ENCODE measurements at regions not wholly inside any gene's neighbourhood (a gene's known extent, or its start where the extent isn't known, plus 50 kb on each side); places are given as distances from the start of the nearest gene placed in this dataset.

DNA sequence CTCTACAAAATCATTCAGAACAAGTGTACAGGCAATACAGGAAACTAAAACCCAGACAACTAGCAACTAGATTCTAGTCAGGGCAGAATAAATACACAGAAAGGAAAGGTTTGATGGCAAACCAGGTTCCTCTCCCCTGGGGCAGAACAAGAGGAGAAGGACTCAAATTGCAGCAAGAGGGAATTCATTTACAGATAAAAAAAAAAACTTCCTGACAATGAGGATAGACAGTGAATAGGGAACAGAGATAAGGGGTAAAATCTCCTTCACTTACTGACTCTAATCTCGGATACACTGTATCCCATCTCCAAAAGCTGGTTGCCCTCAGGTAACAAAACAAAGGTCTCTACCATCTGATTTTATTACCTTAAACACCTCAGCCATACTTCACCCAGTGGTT lies 244.0 kb downstream of the SEC61B start:
- H3K9me3 Mint-ChIP-seq, result peaks cover 10% of the 10 kb centered on the region
- peaks cover 7% of the 10 kb centered on the region; the same call in 1 of the 2 replicates for H3K4me1 Mint-ChIP-seq
- TF ChIP-seq, protein P1, sequence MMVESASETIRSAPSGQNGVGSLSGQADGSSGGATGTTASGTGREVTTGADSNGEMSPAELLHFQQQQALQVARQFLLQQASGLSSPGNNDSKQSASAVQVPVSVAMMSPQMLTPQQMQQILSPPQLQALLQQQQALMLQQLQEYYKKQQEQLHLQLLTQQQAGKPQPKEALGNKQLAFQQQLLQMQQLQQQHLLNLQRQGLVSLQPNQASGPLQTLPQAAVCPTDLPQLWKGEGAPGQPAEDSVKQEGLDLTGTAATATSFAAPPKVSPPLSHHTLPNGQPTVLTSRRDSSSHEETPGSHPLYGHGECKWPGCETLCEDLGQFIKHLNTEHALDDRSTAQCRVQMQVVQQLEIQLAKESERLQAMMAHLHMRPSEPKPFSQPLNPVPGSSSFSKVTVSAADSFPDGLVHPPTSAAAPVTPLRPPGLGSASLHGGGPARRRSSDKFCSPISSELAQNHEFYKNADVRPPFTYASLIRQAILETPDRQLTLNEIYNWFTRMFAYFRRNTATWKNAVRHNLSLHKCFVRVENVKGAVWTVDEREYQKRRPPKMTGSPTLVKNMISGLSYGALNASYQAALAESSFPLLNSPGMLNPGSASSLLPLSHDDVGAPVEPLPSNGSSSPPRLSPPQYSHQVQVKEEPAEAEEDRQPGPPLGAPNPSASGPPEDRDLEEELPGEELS (CRISPR knock-in tag; IDR thresholded peaks at IDR 0.05), result no peak
- TF ChIP-seq JAZF1 (CRISPR knock-in tag; IDR thresholded peaks at IDR 0.05) (no peak), ZNF396 (CRISPR knock-in tag; IDR thresholded peaks at IDR 0.05; ENCODE audit: borderline replicate concordance) (no peak), NFE2L1 (CRISPR knock-in tag; IDR thresholded peaks at IDR 0.05) (no peak), FOXK1 (CRISPR knock-in tag; IDR thresholded peaks at IDR 0.05) (no peak), SOX15 (CRISPR knock-in tag; IDR thresholded peaks at IDR 0.05) (no peak), CREB1 (CRISPR knock-in tag; IDR thresholded peaks at IDR 0.05) (no peak), TEAD4 (CRISPR knock-in tag; IDR thresholded peaks at IDR 0.05) (no peak), SMAD3 (CRISPR knock-in tag; IDR thresholded peaks at IDR 0.05; ENCODE audit: borderline replicate concordance) (no peak), NR2C2 (CRISPR knock-in tag; IDR thresholded peaks at IDR 0.05) (no peak), ZNF416 (CRISPR knock-in tag; IDR thresholded peaks at IDR 0.05) (no peak)
- TF ChIP-seq, protein P2, sequence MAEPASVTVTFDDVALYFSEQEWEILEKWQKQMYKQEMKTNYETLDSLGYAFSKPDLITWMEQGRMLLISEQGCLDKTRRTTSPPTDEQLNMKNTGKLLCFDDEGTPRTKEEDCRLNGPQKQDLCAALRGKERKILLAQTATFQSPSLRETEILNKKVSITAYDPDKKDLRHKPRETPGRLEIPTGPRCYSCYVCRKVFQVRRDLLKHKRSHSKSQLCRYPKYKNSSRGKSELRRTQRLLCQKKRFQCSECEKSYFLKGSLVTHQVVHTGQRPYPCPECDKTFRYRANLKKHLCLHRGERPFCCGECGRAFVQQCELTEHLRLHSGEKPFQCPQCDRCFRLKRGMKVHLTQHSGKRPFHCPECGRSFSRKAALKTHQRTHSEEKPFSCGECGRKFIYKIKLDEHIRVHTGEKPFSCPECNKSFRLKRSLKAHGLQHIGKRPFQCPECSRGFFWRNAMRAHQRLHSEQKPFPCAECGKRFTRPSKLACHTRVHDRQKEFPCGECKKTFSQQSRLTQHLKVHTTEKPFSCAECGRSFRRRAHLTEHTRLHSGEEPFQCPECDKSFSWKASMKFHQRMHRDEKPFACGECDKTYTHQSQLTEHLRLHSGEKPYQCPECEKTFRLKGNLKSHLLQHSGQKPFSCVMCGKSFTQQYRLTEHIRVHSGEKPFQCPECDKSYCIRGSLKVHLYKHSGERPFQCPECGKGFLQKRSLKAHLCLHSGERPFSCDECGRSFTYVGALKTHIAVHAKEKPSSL (CRISPR knock-in tag; conservative IDR thresholded peaks at IDR 0.05), result no peak
- TF ChIP-seq, protein P3, sequence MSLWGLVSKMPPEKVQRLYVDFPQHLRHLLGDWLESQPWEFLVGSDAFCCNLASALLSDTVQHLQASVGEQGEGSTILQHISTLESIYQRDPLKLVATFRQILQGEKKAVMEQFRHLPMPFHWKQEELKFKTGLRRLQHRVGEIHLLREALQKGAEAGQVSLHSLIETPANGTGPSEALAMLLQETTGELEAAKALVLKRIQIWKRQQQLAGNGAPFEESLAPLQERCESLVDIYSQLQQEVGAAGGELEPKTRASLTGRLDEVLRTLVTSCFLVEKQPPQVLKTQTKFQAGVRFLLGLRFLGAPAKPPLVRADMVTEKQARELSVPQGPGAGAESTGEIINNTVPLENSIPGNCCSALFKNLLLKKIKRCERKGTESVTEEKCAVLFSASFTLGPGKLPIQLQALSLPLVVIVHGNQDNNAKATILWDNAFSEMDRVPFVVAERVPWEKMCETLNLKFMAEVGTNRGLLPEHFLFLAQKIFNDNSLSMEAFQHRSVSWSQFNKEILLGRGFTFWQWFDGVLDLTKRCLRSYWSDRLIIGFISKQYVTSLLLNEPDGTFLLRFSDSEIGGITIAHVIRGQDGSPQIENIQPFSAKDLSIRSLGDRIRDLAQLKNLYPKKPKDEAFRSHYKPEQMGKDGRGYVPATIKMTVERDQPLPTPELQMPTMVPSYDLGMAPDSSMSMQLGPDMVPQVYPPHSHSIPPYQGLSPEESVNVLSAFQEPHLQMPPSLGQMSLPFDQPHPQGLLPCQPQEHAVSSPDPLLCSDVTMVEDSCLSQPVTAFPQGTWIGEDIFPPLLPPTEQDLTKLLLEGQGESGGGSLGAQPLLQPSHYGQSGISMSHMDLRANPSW (CRISPR knock-in tag; conservative IDR thresholded peaks at IDR 0.05; ENCODE audit: low read depth), result no peak
- TF ChIP-seq, protein P4, sequence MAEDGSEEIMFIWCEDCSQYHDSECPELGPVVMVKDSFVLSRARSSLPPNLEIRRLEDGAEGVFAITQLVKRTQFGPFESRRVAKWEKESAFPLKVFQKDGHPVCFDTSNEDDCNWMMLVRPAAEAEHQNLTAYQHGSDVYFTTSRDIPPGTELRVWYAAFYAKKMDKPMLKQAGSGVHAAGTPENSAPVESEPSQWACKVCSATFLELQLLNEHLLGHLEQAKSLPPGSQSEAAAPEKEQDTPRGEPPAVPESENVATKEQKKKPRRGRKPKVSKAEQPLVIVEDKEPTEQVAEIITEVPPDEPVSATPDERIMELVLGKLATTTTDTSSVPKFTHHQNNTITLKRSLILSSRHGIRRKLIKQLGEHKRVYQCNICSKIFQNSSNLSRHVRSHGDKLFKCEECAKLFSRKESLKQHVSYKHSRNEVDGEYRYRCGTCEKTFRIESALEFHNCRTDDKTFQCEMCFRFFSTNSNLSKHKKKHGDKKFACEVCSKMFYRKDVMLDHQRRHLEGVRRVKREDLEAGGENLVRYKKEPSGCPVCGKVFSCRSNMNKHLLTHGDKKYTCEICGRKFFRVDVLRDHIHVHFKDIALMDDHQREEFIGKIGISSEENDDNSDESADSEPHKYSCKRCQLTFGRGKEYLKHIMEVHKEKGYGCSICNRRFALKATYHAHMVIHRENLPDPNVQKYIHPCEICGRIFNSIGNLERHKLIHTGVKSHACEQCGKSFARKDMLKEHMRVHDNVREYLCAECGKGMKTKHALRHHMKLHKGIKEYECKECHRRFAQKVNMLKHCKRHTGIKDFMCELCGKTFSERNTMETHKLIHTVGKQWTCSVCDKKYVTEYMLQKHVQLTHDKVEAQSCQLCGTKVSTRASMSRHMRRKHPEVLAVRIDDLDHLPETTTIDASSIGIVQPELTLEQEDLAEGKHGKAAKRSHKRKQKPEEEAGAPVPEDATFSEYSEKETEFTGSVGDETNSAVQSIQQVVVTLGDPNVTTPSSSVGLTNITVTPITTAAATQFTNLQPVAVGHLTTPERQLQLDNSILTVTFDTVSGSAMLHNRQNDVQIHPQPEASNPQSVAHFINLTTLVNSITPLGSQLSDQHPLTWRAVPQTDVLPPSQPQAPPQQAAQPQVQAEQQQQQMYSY (CRISPR knock-in tag; IDR thresholded peaks at IDR 0.05), result no peak
- TF ChIP-seq, protein P5, sequence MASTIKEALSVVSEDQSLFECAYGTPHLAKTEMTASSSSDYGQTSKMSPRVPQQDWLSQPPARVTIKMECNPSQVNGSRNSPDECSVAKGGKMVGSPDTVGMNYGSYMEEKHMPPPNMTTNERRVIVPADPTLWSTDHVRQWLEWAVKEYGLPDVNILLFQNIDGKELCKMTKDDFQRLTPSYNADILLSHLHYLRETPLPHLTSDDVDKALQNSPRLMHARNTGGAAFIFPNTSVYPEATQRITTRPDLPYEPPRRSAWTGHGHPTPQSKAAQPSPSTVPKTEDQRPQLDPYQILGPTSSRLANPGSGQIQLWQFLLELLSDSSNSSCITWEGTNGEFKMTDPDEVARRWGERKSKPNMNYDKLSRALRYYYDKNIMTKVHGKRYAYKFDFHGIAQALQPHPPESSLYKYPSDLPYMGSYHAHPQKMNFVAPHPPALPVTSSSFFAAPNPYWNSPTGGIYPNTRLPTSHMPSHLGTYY (CRISPR knock-in tag; IDR thresholded peaks at IDR 0.05), result no peak
- TF ChIP-seq, protein P6, sequence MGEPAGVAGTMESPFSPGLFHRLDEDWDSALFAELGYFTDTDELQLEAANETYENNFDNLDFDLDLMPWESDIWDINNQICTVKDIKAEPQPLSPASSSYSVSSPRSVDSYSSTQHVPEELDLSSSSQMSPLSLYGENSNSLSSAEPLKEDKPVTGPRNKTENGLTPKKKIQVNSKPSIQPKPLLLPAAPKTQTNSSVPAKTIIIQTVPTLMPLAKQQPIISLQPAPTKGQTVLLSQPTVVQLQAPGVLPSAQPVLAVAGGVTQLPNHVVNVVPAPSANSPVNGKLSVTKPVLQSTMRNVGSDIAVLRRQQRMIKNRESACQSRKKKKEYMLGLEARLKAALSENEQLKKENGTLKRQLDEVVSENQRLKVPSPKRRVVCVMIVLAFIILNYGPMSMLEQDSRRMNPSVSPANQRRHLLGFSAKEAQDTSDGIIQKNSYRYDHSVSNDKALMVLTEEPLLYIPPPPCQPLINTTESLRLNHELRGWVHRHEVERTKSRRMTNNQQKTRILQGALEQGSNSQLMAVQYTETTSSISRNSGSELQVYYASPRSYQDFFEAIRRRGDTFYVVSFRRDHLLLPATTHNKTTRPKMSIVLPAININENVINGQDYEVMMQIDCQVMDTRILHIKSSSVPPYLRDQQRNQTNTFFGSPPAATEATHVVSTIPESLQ (CRISPR knock-in tag; IDR thresholded peaks at IDR 0.05), result no peak
- TF ChIP-seq, protein P7, sequence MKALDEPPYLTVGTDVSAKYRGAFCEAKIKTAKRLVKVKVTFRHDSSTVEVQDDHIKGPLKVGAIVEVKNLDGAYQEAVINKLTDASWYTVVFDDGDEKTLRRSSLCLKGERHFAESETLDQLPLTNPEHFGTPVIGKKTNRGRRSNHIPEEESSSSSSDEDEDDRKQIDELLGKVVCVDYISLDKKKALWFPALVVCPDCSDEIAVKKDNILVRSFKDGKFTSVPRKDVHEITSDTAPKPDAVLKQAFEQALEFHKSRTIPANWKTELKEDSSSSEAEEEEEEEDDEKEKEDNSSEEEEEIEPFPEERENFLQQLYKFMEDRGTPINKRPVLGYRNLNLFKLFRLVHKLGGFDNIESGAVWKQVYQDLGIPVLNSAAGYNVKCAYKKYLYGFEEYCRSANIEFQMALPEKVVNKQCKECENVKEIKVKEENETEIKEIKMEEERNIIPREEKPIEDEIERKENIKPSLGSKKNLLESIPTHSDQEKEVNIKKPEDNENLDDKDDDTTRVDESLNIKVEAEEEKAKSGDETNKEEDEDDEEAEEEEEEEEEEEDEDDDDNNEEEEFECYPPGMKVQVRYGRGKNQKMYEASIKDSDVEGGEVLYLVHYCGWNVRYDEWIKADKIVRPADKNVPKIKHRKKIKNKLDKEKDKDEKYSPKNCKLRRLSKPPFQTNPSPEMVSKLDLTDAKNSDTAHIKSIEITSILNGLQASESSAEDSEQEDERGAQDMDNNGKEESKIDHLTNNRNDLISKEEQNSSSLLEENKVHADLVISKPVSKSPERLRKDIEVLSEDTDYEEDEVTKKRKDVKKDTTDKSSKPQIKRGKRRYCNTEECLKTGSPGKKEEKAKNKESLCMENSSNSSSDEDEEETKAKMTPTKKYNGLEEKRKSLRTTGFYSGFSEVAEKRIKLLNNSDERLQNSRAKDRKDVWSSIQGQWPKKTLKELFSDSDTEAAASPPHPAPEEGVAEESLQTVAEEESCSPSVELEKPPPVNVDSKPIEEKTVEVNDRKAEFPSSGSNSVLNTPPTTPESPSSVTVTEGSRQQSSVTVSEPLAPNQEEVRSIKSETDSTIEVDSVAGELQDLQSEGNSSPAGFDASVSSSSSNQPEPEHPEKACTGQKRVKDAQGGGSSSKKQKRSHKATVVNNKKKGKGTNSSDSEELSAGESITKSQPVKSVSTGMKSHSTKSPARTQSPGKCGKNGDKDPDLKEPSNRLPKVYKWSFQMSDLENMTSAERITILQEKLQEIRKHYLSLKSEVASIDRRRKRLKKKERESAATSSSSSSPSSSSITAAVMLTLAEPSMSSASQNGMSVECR (CRISPR knock-in tag; IDR thresholded peaks at IDR 0.05; ENCODE audit: borderline replicate concordance), result no peak
- TF ChIP-seq, protein P8, sequence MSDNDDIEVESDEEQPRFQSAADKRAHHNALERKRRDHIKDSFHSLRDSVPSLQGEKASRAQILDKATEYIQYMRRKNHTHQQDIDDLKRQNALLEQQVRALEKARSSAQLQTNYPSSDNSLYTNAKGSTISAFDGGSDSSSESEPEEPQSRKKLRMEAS (CRISPR knock-in tag; IDR thresholded peaks at IDR 0.05), result no peak
- POLR2A ChIA-PET, result no interaction called here
- H3K36me3 Mint-ChIP-seq, result no peaks in the 10 kb centered on the region
- ATAC-seq, result no peak
- H3K27ac Mint-ChIP-seq, result no peak overlapping the region
- no peak for DNase-seq (ENCODE audit: low spot score)
- no peak overlapping the region for H3K4me3 Mint-ChIP-seq
- H3K27me3 Mint-ChIP-seq (ENCODE audit: low read depth), result peaks cover 6% of the 10 kb centered on the region; the same call in 1 of the 2 replicates
- CTCF ChIA-PET, result no interaction called here

All from WTC11 (cell line).